DMS153 (cell line): ENCODE measurements at regions not wholly inside any gene's neighbourhood (a gene's known extent, or its start where the extent isn't known, plus 50 kb on each side); places are given as distances from the start of the nearest gene placed in this dataset.
"Not testable (repeated sequence)": the region's sequence is repeated elsewhere in the genome, so short reads cannot be mapped to it uniquely, and the experiment has no call there.

ENCODE experiments used
- DNase-seq: peaks from one replicate; lab custom pipeline; 2025; lab: John Stamatoyannopoulos, UW

- no peak for DNase-seq
Observed at GRCh38 chr1:69077633-69078032, 490.1 kb upstream of the LRRC7 start.

GRCh38 chr1:69081668-69082067, 486.1 kb upstream of the LRRC7 start:
- DNase-seq, result no peak

- DNase-seq, result no peak
Observed at GRCh38 chr1:69082312-69082711, 485.4 kb upstream of the LRRC7 start.

GRCh38 chr1:69086148-69086547, 481.6 kb upstream of the LRRC7 start:
- no peak for DNase-seq

- peak; percentile 36 for DNase-seq
Observed at GRCh38 chr1:69088571-69088970, 479.2 kb upstream of the LRRC7 start.

- no peak for DNase-seq
Observed at GRCh38 chr1:69090170-69090569, 477.6 kb upstream of the LRRC7 start.

GRCh38 chr1:69090752-69091151, 477.0 kb upstream of the LRRC7 start:
- no peak for DNase-seq

- not testable (repeated sequence) for DNase-seq
Observed at GRCh38 chr1:69102058-69102457, 465.7 kb upstream of the LRRC7 start.

- no peak for DNase-seq
Observed at GRCh38 chr1:69103213-69103612, 464.5 kb upstream of the LRRC7 start.

GRCh38 chr1:69103705-69104385, 463.9 kb upstream of the LRRC7 start:
- no peak for DNase-seq

GRCh38 chr1:69104894-69105293, 462.8 kb upstream of the LRRC7 start:
- no peak for DNase-seq

- DNase-seq, result no peak
Observed at GRCh38 chr1:69109277-69109676, 458.4 kb upstream of the LRRC7 start.

GRCh38 chr1:69110851-69111250, 456.9 kb upstream of the LRRC7 start:
- no peak for DNase-seq

GRCh38 chr1:69120126-69120741, 447.5 kb upstream of the LRRC7 start:
- not testable (repeated sequence) for DNase-seq

- no peak for DNase-seq
Observed at GRCh38 chr1:69120817-69121216, 446.9 kb upstream of the LRRC7 start.

- no peak for DNase-seq
Observed at GRCh38 chr1:69121723-69122122, 446.0 kb upstream of the LRRC7 start.

GRCh38 chr1:69122373-69122772, 445.3 kb upstream of the LRRC7 start:
- no peak for DNase-seq

GRCh38 chr1:69123486-69123885, 444.2 kb upstream of the LRRC7 start:
- DNase-seq, result no peak

GRCh38 chr1:69126796-69127195, 440.9 kb upstream of the LRRC7 start:
- no peak for DNase-seq

GRCh38 chr1:69128204-69128603, 439.5 kb upstream of the LRRC7 start:
- no peak for DNase-seq

- no peak for DNase-seq
Observed at GRCh38 chr1:69129538-69129937, 438.2 kb upstream of the LRRC7 start.

- DNase-seq, result no peak
Observed at GRCh38 chr1:69138172-69138571, 429.6 kb upstream of the LRRC7 start.

GRCh38 chr1:69139007-69139406, 428.7 kb upstream of the LRRC7 start:
- no peak for DNase-seq

- no peak for DNase-seq
Observed at GRCh38 chr1:69146303-69146702, 421.4 kb upstream of the LRRC7 start.
